CD4-positive, alpha-beta T cell treated with Interleukin-4 for 4 hours (primary cell): ENCODE measurements at regions not wholly inside any gene's neighbourhood (a gene's known extent, or its start where the extent isn't known, plus 50 kb on each side); places are given as distances from the start of the nearest gene placed in this dataset.

ENCODE experiments used
- DNase-seq: peaks from one replicate; pipeline ENCODE4 v3.0.0-alpha.2; 2020

DNA sequence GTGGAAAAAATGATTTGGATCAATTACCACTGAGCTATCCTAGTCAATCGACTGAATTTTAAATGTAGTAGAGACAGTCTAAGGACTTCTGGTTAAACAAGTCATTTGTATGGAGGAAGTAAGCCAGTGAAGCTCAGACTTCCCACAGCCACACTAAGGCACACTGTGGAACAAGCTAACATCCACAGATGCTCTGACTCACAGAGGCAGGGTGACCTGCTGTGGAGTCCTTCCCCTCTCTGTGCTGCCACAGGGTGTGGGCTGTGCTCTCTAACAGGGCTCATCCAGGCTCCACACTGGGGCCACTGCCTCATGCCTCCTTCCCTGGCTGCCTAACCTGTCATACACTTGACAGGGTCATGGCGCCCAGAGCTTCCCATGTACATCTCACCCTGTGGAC is 351.0 kb downstream of the GALR1 start:
- DNase-seq: no peak

DNA sequence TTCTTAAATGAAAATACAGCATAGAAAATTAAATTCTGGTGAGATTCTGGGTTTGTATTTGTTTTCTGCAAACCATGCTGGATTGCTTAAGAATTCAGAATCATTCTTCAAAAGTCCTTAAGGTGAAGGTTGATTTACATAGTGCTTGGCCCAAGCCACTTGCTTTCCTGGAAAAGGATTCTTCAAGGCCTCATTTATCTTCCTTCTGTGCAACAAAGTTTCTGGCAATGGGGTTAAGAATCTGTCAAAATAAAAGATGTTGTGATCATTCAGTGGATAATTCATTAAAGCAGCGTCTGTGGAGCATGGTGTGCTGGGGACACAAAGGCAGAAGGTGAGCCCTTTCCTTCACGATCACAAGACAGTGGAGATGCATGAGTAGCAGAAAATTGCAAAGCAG is 351.9 kb downstream of the GALR1 start:
- no peak for DNase-seq

DNA sequence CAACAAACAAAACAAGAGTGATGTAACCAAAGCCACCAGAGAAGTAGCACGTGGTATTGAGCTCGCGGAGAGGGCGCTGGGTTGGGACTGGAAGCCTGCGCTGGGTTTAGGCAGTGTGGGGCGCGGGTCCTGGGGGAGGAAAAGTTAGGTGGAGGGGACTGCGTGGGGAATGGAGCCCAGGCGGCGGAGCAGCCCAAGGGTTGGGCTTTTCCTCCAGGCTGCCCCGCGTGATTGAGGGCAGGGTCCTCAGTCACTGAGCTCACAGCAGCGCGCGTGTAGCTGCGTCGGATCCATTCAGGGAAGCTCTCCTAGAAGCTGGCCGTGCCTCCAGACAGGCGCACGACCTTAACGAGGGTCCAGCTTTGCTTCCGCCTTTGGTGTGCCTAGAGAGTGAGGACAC is 357.4 kb downstream of the GALR1 start:
- DNase-seq: no peak

DNA sequence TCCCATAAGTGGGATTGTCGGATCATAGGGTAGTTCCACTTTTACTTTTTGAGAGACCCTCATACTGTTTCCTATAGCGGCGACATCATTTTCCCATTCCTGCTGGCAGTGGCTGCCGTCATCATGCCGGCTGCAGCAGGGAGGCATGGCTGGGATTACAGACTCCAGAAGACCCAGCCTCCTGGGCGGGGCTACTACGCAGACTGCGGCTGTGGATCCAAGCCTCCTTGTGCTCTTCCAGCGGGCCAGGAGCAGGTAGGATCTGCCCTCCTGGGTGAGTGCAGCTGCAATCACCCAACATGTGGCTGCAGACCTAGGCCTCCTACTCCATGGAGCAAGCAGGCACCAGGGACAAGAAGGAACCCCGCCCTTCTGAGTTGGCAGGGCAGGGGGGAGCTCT is 359.2 kb downstream of the GALR1 start:
- no peak for DNase-seq

DNA sequence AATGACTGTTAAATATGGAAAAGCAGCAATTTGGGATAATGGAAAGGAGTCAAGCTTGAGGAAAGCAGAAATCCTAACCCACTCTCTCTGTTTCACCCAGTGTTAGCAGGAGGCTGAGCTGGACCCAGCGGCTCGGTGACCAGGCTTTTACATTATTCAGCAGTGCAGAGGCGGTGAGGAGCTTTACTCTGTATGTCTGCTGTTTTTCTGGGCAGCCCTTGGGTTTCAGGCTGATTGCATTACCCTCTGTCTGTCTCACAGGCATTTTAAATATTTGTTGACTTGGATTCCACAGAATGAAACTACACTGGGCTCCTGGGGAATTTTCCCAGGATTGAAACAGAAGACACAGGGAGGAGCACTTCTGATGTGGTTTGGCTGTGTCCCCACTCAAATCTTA is 368.0 kb downstream of the GALR1 start:
- DNase-seq: no peak

DNA sequence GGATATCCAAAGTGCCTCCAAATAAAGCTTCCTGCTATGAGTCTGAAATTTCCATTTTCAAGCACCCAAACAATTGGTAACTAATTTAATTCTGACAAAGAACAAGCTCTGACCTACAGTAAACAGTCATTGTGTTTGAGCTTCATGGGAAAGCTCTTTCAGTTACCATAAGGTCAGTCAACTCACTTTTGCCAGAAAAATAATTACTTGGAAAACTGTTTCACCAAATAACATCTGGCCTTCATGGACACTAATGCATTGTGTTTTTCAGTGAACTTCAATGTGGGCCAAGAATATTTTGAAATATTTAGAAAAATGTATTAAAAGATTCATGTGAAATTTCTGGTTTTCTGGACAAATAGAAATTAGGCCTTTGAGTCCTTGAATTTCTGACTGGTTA is 369.9 kb downstream of the GALR1 start:
- no peak for DNase-seq

DNA sequence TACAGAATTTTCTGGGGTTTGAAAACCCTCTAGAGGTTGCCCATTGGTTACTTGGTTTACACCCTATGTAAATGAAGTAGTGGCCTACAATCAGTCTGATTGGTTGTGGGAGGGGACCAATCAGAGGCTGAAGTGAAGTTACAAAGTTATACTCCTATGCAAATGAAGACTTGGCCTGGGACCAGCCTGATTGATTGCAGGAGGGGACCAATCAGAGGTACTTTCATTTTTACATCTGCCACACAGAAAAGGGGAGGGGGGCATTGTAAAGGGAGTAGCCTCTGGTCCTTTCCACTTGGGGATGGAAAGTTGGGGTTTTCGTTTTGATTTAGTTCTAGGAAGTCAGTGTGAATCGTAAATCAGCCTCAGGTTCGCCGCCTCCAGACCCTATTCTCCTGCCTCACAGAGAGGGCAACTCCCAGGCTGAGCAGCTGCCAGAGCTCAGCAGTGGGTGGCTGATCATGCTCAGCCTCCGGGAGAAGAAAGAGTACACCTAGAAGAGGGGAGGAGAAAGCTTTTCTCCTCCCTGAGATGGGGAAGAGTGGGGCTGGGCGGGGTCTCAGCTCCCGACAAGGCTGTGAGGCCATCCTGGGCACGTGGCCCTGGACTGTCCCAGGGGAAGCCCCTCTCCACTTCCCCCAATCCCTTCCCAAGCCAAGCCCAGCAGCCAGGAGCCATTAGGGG is 372.5 kb downstream of the GALR1 start:
- peak; percentile 45 for DNase-seq

DNA sequence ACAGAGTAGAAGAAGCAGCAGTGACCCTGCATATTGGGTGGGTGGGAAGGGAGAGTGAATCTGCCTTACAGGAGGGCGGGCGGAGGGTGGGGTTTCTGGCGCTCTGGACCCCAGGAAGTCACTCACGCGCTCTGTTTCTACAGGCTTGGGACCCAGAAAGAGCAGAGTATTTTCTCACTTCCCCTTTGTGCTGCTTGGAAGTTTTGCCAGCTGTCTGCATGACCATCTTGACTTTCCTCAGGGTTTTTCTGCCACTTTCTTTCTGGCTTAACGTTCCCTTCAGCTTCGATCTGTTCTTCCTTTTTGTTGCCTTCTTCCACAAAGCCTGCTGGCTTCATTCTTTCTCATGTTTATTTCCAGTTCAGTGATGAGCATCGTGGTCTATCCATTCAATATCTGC is 383.1 kb downstream of the GALR1 start:
- DNase-seq: no peak

DNA sequence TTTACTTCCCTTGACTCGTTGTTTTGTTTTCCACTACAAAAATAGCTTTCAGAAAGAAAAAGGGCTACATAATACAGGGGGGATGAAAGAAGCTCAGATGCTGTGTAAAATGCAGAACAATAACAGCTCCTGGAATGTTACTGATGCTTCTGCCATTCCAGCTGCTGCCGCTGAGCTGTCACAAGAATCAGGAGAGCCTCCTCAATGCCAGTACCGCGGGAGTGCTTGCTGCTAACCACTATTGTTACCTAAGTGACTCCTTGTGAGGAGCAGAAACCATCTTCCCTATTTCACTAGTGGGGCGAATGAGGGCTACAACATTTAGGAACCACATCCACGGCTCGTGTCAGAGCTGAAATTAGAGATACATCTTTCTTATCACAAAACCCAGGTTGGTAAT is 384.8 kb downstream of the GALR1 start:
- DNase-seq: no peak

DNA sequence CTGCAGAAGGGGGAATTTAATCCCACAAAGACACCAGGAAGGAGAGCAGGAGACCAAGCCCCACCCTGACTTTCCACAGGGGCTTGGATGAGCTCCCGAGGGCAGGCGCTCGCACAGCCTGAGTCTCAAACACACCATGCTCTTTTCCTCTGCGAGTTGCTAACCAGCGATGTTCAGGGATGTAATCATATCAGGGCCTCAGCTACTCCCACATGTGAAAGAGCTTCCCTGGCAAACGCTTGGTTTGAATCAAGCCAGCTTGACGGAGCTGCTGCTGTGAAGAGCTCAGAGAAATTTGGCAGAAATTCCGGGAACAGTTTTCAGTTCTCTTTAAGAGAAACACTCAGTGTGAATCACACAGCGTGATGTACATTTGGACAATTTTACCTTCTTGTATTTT is 385.8 kb downstream of the GALR1 start:
- no peak for DNase-seq

DNA sequence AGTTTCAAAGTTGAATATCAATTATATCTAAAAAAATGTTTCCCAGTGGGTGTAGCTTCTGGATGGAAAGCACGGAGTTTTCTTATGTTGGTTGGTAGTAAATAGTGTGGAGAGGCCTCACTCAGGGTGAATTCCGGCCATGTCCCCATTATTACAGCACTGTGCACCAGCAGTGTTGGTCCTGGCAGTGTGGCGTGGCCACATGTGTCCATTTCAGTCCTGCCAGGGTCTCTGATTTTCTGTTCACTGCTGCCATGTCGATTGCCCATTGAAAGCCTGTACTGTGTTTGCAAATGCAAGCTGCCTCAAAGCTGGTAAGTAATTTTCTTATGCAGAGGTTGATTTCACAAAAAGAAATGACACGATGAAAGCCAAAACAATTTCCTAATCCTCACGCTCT is 386.2 kb downstream of the GALR1 start:
- no peak for DNase-seq

DNA sequence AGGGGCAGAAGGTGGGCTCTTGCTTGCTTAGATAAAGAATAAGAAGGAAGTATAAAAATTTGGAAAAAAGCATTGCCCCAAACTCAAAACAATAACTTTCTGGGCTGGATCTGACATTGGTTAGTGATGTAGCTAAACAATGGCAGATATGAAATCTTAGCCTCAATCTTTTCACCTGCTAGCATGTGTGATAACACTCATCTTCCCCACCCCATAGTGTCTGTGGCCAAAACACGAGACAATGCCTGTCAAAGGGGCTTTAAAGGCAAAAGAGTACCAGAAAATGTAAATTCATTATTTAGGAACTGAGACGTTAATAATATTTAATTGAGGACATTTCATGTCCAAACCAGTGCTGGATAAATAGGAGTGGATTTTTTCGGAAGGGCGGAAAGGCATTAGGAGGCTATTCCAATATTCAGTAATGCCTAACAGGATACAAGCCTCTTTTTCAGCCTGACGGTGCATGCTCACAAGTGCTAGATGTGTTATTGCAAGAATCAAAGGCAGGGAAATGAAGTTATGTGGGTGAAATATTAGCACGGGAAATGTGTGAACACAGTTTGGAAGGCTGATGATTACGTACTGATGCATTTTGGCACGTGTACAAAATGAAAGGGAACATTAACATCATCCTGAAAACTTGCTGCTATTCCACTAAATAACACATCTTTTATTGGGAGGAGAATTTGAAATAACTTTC is 395.7 kb downstream of the GALR1 start:
- DNase-seq: no peak

DNA sequence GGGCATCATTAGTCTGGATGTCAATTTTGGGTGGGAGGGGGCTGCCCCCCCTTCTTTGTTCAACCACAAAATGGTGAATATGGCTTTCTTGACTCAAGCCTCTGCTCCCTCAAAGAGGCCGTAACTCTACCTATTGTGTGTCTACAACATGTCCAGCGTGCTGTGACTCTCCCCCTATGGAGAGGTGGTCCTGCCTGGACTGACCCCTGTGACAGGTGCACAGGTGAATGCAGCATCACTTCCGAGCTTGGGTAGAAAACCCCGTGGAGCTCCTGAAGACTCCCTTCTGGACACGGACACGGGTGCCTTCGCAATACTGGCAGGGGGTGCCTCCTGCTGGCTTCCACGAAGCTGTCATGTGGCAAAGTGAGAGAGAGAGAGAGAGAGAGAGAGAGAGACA is 397.8 kb downstream of the GALR1 start:
- DNase-seq: no peak

DNA sequence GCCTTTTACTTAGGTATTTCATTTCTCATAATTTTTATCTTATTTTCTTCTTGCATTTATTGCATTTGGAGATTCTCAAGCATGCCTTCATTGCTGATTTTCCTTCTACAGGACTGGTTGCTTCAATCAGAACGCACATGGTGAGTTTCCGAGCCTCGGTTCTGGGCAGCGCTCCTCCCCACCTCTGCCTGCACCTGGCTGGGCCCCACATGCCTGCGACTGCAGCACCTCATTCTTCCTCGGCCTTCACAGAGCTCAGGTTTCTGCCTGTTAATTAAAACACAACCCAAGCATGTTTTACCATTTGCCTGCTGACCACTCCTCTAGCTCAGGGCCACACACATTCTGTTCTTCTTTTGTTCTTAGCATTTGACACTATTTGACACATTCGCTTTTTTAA is 398.8 kb downstream of the GALR1 start:
- DNase-seq: no peak

DNA sequence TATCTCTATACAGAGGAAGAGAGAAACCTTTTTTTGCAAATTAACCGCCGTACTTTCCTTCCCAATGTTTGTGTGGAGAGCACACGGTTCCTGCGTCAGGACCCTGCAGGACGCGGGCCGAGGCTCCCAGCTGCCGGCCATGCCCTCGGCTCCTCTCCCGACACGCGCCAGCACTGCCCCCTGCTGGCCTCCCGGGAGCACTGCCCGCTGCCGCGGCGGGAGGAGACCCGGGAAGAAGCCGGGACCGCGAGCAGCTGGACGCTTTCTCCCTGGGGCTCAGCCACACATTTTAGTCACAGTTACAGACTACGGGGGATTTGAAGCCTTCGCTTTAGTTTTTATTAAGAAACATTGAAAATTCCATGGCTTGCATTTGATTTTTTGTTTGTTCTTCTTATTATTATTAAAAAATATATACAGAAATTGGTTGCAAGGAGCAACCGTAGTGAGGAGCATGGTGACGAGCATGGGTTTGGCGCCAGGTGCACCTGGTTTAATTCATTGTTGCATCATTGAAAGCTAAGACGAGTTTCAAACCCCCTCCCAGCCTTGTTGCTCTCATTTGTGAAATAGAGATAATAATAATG is 401.2 kb downstream of the GALR1 start:
- DNase-seq: peak; percentile 20

DNA sequence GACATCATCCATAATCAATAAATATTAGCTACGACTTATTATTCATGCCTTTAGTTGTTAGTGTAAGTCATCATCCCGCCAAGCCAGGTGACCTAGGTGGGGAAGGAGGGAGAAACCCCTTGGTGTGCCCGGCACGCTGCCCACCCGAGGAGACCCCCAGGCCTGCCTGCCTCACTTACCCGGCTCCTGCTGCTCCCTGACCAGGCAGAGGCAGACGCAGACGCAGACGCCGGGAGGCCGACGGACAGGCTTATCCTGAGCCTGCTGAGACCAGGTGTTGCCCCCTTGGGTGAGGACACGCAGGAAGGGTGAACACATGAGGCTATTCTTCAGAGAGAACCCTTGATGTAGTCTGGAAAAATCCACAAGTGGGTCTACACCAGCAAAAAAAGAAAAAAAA is 401.8 kb downstream of the GALR1 start:
- no peak for DNase-seq

DNA sequence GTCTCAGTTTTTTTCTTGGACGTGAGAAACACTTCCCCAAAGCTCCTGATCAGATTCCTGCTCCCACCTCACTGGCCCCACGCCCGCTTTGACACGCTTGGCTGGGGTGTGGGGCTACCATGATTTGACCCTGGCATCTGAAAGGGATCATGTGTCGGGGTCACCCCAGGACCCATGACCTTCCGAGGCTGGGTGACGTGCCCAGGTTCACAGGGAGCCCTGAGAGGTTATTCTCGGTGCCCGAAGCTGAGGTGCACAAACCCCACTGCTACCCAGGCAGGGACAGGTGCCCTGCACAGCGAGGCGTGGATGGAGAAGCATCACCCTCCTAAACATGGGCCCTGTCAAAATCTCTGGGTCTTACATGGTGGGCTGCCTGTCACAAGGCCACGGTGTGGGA is 404.1 kb downstream of the GALR1 start:
- DNase-seq: no peak

DNA sequence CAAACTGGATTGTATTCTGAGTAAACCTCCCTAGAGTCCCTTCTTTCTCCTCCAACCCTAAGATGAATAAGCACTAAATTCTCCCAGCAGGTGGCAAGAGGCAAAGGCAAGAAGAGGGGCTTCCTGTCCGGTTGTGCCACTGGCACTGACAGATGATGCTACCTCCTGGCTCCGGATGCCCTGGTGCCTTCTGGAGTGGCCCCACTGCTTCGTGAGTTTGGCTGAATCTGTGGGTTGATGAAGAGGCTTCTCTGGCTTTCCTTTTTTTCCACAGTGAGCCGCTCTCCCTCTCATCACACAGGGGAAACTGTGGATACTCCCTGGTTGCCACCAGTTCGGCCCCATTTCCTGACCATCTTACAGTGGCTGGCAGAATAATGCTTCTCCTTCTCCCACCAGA is 404.7 kb downstream of the GALR1 start:
- DNase-seq: no peak

DNA sequence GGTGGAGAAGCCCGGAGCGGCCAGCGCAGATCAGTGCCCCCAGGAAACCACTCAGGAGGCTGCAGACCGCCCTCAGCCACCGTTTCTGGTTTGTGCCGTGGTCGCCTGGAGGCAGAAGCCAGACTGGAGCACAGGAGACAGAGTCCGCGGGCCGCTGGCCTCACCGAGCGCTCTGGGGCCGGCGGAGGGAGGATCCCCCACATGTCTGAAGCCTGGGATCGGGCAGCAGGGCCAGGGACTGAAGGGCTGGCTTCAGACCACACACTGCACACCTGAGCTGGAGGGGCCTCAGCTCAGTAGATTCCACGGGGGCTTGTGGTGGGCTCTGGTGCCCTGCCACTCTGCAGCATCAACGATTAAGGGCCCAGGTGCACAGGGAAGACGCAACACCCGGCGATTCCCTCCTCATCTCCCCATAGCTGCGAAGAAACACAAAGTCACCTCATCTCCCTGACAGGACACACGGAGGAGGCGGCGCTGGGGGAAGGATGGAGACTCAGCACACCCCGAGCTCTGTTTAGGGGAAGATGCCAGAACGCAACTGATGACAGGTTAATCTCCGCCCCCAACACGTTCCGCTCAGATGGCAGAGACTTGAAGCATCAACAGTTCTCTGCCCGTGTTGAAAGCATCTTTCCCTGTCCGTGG is 408.1 kb downstream of the GALR1 start:
- no peak for DNase-seq

DNA sequence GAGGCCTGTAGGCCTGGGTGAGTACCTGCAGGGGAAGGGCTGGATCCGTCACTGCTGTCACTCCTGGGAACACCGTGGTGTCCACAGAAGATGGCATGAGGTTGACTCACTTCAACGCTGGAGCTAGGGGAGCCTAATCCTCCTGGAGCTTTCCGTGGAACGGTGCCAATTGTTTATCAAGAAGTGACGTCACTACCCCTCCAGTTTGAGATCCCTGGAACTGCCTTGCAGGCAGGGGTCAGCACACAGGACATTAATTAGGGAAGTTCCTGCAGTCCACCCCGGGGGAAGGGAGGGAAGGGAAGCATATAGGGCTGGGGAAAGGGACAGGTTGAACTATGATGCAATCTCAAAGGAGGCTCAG is 408.6 kb downstream of the GALR1 start:
- DNase-seq: no peak

DNA sequence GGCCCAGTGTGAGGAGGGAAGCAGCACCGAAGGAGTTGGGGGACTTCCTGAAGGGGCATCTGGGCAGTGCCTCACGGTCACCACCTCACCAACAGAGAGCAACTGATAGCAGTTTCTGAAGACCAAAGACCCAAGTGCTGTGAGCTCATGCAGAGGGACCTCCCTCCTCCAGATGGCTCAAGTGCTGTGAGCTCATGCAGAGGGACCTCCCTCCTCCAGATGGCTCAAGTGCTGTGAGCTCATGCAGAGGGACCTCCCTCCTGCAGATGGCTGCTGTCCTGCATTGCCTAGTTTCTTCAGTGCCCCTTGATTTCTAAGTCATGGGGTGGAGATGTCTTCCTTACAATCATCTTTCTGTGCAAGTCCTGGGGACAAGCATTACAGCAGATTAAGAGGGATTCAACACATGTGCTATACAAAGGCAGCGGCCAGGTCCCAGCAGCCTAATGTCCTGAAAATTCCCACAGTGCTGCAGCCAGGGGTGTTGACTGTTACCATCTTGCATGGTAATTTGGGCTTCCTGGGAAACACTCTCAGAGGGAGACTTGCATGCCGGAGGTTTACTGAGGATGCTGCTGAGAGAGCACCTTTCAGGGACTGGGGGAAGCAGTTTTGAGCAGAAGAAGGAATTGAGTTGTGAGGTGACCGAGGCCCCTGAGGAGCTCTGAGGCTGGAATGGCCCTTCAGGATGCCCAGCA is 409.3 kb downstream of the GALR1 start:
- no peak for DNase-seq

DNA sequence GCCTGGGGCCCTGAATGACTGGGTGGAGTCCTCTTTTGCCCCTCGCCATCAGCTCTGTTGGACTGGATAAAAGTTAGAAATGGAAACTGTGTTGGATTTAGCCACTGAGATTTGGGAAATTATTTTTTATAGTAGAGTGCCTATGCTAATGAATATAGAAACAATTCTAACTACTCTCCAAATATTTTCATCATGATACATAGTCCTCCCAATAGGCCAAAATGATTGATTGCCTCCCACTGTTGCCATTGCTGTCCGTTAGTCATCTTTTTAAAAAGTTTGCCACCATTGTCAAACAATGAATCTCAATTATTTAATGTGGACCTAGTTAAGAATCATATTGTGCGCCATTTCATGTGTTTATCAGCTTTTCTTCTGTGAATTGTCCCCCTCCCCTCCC is 417.0 kb downstream of the GALR1 start:
- DNase-seq: no peak

DNA sequence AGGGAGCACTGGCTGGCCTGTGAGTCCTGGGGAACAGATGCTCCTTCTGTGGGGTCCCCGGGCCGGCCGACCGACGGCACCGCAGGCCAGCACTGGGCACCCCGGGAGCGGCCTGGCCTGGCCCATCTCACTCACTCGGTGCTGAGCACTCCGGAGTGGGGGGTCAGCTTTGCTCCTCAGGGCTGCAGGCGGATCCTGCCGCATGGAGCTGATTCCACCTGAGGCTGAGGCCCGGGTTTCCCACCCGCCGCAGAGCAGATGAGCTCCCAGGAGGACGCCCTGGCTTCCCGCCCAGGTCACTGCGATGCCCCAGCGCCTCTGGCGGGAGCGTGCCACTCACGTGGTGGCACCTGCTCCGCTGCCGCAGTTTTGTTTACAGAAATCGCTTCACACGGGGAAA is 418.6 kb downstream of the GALR1 start:
- no peak for DNase-seq

DNA sequence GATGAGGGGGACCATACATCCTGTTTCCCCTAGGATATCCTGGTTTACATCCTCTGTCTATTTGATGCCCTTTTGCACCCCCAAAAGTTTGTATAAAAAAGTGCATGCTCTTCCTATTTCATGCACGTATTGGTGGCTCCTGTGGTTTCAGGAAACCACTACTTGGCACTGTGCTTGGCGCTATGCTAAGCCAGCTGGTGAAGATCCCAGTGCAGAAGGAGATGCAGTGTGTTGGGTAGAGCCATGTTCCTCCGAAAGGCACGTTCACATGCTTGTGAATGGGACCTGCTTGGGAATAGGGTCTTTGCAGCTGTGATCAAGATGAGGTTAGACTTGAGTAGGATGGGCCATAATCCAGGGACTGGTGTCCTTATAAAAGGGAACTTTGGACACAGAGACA is 419.7 kb downstream of the GALR1 start:
- no peak for DNase-seq
